ENCODE measurements at regions not wholly inside any gene's neighbourhood (a gene's known extent, or its start where the extent isn't known, plus 50 kb on each side); places are given as distances from the start of the nearest gene placed in this dataset.

- H4K20me1 ChIP-seq (ENCODE audit: insufficient read depth): no peaks in the 10 kb centered on the region
- no peaks in the 10 kb centered on the region for H3K79me2 ChIP-seq (replicated peaks; ENCODE audit: insufficient read depth, low read length)
- H3K4me3 ChIP-seq (ENCODE audit: low read length): no peak overlapping the region
- no peaks in the 10 kb centered on the region for H3K9me2 ChIP-seq (ENCODE audit: insufficient read depth, low read length)
- no peak overlapping the region for H2AFZ ChIP-seq (ENCODE audit: low read depth, low read length)
- H3K36me3 ChIP-seq (ENCODE audit: insufficient read depth, low read length): no peaks in the 10 kb centered on the region
- no peak overlapping the region for H3K9ac ChIP-seq (ENCODE audit: low read length)
- no peak overlapping the region for H3K4me2 ChIP-seq (ENCODE audit: low read length)
- no peak overlapping the region for H3K27ac ChIP-seq (ENCODE audit: low read length)
- no peaks in the 10 kb centered on the region for H3K9me3 ChIP-seq (ENCODE audit: low read length)
- H3F3A ChIP-seq (ENCODE audit: insufficient read depth, low read length, poor library complexity, severe bottlenecking): no peaks in the 10 kb centered on the region
- no peaks in the 10 kb centered on the region for H3K27me3 ChIP-seq (ENCODE audit: insufficient read depth, low read depth, low read length)
- no peak for TF ChIP-seq EZH2 (IDR thresholded peaks at IDR 0.05; ENCODE audit: borderline replicate concordance, insufficient read depth, low read length, poor library complexity, severe bottlenecking)
- TF ChIP-seq POLR2AphosphoS5 (IDR thresholded peaks at IDR 0.05): no peak
- no peak for TF ChIP-seq SMC3 (conservative IDR thresholded peaks at IDR 0.05; ENCODE audit: poor library complexity)
- TF ChIP-seq, protein P1, sequence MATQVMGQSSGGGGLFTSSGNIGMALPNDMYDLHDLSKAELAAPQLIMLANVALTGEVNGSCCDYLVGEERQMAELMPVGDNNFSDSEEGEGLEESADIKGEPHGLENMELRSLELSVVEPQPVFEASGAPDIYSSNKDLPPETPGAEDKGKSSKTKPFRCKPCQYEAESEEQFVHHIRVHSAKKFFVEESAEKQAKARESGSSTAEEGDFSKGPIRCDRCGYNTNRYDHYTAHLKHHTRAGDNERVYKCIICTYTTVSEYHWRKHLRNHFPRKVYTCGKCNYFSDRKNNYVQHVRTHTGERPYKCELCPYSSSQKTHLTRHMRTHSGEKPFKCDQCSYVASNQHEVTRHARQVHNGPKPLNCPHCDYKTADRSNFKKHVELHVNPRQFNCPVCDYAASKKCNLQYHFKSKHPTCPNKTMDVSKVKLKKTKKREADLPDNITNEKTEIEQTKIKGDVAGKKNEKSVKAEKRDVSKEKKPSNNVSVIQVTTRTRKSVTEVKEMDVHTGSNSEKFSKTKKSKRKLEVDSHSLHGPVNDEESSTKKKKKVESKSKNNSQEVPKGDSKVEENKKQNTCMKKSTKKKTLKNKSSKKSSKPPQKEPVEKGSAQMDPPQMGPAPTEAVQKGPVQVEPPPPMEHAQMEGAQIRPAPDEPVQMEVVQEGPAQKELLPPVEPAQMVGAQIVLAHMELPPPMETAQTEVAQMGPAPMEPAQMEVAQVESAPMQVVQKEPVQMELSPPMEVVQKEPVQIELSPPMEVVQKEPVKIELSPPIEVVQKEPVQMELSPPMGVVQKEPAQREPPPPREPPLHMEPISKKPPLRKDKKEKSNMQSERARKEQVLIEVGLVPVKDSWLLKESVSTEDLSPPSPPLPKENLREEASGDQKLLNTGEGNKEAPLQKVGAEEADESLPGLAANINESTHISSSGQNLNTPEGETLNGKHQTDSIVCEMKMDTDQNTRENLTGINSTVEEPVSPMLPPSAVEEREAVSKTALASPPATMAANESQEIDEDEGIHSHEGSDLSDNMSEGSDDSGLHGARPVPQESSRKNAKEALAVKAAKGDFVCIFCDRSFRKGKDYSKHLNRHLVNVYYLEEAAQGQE (IDR thresholded peaks at IDR 0.05; ENCODE audit: borderline replicate concordance): no peak
- no peak for TF ChIP-seq MXI1 (conservative IDR thresholded peaks at IDR 0.05; ENCODE audit: poor library complexity, severe bottlenecking)
- no peak for TF ChIP-seq EP300 (conservative IDR thresholded peaks at IDR 0.05; ENCODE audit: poor library complexity, severe bottlenecking)
- TF ChIP-seq CTCF (IDR thresholded peaks at IDR 0.05; ENCODE audit: poor library complexity, severe bottlenecking): no peak
- no peak for TF ChIP-seq TAF1 (IDR thresholded peaks at IDR 0.05; ENCODE audit: low read depth)
- TF ChIP-seq RAD21 (conservative IDR thresholded peaks at IDR 0.05): no peak
Measured at GRCh38 chr4:23388255-23388654, 501.6 kb downstream of the PPARGC1A start.

- Histone ChIP-seq H3K27me3 (ENCODE audit: insufficient read depth, low read depth, low read length) (no peaks in the 10 kb centered on the region), H3F3A (ENCODE audit: insufficient read depth, low read length, poor library complexity, severe bottlenecking) (no peaks in the 10 kb centered on the region), H3K27ac (ENCODE audit: low read length) (no peak overlapping the region), H3K9ac (ENCODE audit: low read length) (no peak overlapping the region), H3K9me2 (ENCODE audit: insufficient read depth, low read length) (no peaks in the 10 kb centered on the region), H3K79me2 (replicated peaks; ENCODE audit: insufficient read depth, low read length) (no peaks in the 10 kb centered on the region), H2AFZ (ENCODE audit: low read depth, low read length) (no peak overlapping the region), H3K36me3 (ENCODE audit: insufficient read depth, low read length) (no peaks in the 10 kb centered on the region), H3K9me3 (ENCODE audit: low read length) (no peaks in the 10 kb centered on the region), H3K4me3 (ENCODE audit: low read length) (no peak overlapping the region), H3K4me2 (ENCODE audit: low read length) (no peak overlapping the region), H4K20me1 (ENCODE audit: insufficient read depth) (no peaks in the 10 kb centered on the region)
- no peak for TF ChIP-seq POLR2AphosphoS5 (IDR thresholded peaks at IDR 0.05)
- no peak for TF ChIP-seq EP300 (conservative IDR thresholded peaks at IDR 0.05; ENCODE audit: poor library complexity, severe bottlenecking)
- TF ChIP-seq RAD21 (conservative IDR thresholded peaks at IDR 0.05): no peak
- no peak for TF ChIP-seq TAF1 (IDR thresholded peaks at IDR 0.05; ENCODE audit: low read depth)
- TF ChIP-seq MXI1 (conservative IDR thresholded peaks at IDR 0.05; ENCODE audit: poor library complexity, severe bottlenecking): no peak
- TF ChIP-seq EZH2 (IDR thresholded peaks at IDR 0.05; ENCODE audit: borderline replicate concordance, insufficient read depth, low read length, poor library complexity, severe bottlenecking): no peak
- no peak for TF ChIP-seq SMC3 (conservative IDR thresholded peaks at IDR 0.05; ENCODE audit: poor library complexity)
- no peak for TF ChIP-seq CTCF (IDR thresholded peaks at IDR 0.05; ENCODE audit: poor library complexity, severe bottlenecking)
- TF ChIP-seq, protein P1 (IDR thresholded peaks at IDR 0.05; ENCODE audit: borderline replicate concordance): no peak
Measured at GRCh38 chr4:23384741-23385140, 505.1 kb downstream of the PPARGC1A start.

Measured in neural cell (in vitro differentiated cells).